Epithelial cell of proximal tubule (primary cell): ENCODE measurements at regions not wholly inside any gene's neighbourhood (a gene's known extent, or its start where the extent isn't known, plus 50 kb on each side); places are given as distances from the start of the nearest gene placed in this dataset.

Source experiments
- DNase-seq: peaks from one replicate; pipeline ENCODE4 v3.0.0-alpha.2; 2011; ENCODE audit warnings: low read depth
- H3K4me3 ChIP-seq: 2 replicates; pipeline ENCODE4 v1.5.1; 2011; ENCODE audit warnings: low read depth, mild to moderate bottlenecking, low read length
- TF ChIP-seq, protein P1 (sequence below): conservative IDR thresholded peaks from 2 replicates; pipeline ENCODE4 v1.5.1; 2012; ENCODE audit warnings: low read depth, mild to moderate bottlenecking, low read length

DNA sequence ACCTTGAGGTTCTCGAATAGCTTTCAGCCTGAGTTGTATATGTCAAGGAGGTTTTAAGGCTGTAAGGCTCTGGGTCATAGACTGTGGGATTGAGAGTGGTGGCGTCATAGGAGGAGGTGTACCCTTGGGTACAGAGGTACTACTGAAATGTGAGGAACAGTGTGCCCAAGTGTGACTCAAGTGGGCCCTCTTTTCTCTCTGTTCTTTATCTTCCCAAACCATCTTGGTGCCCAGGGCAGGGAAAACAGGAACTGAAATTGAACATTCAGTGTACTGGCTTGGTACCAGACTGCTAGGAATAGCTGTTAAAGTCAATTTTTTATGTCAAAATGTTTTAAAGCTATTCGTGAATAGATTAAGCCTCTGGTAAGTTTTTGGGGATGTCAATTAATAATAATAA is 136.2 kb upstream of the RPS6KA3 start:
- no peak overlapping the region for H3K4me3 ChIP-seq
- TF ChIP-seq, protein P1, sequence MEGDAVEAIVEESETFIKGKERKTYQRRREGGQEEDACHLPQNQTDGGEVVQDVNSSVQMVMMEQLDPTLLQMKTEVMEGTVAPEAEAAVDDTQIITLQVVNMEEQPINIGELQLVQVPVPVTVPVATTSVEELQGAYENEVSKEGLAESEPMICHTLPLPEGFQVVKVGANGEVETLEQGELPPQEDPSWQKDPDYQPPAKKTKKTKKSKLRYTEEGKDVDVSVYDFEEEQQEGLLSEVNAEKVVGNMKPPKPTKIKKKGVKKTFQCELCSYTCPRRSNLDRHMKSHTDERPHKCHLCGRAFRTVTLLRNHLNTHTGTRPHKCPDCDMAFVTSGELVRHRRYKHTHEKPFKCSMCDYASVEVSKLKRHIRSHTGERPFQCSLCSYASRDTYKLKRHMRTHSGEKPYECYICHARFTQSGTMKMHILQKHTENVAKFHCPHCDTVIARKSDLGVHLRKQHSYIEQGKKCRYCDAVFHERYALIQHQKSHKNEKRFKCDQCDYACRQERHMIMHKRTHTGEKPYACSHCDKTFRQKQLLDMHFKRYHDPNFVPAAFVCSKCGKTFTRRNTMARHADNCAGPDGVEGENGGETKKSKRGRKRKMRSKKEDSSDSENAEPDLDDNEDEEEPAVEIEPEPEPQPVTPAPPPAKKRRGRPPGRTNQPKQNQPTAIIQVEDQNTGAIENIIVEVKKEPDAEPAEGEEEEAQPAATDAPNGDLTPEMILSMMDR = no peak
- no peak for DNase-seq

DNA sequence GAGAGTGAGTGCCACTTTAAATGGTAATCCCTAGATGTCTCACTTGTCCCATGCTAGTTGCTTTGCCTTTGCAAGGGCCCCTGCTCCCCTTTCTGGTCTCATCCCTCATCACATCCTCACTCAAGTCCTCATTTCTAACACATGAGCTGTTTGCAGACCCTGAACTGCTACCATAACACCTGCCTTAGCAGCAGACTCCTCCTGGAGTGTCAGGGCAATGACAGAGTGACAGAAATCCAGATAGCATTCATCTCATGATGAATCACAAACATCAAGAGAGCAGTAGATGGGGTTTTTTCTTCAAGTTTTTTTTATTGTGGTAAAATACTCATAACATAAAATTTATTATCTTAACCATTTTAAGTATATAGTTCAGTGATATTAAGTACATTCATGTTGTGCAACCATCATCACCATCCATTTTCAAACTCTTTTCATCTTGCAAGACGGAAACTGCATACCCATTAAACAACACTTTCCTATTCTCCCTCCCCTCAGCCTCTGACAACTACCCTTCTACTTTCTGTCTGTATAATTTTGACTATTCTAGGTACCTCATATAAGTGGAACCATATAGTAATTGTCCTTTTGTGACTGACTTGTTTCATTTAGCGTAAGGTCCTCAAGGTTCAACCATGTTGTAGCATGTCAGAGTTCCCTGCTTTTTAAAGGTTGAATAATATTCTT is 133.2 kb upstream of the RPS6KA3 start:
- TF ChIP-seq, protein P1 = no peak
- no peak for DNase-seq
- no peak overlapping the region for H3K4me3 ChIP-seq

DNA sequence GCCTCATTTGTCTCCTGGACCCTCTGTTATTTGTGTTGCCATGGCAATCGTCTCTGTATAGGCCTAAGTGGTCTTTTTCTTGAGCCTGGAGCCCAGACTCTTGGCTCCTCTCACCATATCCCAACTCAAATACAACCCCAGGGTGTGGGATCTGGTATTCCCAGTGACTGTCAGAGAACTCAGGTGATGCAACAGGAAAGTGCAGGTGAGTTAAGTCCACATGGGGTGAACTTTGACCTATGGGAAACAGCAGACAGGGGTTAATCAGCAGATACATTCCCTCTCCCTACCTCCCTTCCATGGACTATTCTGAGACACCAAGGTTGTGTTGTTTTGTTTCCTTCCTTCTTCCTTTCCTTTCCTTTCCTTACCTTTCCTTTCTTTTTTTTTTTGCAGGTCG is 130.9 kb upstream of the RPS6KA3 start:
- no peak overlapping the region for H3K4me3 ChIP-seq
- TF ChIP-seq, protein P1 = no peak
- DNase-seq = no peak

DNA sequence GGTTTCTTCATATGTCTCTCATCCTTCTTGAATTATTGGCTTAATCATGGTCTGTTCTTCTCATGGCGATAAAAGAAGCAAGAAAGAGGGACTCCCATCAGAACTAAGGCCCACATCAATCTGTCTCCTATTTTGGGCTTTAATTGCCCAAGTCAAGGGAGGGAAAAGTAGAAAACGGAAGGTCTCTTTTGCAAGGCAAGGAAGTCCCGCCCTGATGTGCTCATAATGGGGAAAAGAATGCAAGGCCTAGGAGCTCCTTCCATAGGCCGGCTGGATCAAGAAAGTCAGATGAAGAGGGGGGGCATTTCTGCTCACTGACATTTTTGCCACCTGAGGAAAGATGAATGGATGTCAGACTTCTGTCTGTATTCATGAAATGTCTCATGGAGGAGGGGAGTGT is 127.7 kb upstream of the RPS6KA3 start:
- DNase-seq = no peak
- no peak overlapping the region for H3K4me3 ChIP-seq
- TF ChIP-seq, protein P1 = no peak

DNA sequence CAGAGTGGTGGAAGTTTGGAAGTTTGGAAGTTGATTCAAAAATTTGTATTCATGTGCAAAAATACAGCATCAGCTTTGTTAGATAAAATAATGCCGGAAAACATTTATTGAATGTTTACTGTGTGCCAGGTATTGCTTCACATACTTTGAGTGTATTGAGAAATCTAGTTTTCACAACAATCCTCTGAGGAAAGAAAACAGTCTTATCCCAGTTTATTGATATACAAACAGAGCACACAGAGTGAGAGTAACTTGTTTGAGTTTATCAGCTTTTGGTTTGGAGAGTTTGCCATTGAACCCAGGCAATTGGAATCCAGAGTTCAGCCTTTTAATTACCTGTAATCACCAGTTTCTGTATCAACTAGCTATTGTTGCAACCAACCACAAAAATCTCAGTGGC is 127.2 kb upstream of the RPS6KA3 start:
- H3K4me3 ChIP-seq = no peak overlapping the region
- TF ChIP-seq, protein P1 = no peak
- DNase-seq = no peak

DNA sequence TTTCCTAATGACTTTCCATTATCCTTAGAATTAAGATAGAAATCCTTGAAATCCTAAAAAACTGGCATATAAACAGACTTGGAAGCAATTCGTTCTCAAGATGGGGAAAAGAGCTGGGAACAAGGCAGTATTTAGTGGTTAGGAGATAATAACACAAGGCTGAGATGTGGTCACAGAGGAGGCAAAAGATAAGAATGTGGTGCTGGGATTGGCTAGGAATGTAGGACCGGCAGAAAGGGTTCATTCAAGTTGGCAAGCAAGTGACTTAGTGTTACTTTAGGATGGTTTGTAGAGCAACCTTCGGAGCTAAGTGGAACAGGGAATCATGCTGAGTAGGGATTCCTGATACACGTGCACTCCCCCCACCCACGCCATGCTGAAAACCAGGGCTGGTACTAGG is 121.9 kb upstream of the RPS6KA3 start:
- H3K4me3 ChIP-seq = no peak overlapping the region
- TF ChIP-seq, protein P1 = no peak
- no peak for DNase-seq

DNA sequence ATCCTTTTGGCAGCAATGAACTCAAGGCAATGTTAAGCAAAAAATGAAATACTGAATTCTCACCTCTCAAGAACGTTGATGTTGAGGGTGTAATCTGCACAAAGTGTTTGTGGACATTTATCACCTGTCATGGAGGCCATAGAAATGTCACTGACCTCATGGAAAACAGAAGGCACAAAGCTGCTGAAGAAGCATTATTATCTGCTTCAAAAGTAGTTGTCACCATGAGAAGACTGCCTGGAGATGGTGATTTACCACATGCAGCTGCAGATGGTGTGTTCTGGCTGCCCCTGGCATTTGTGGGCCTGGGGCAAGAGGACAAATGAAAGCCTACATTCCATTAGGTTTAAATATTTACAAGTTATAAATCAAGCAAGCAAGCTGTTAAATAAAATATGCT is 116.8 kb upstream of the RPS6KA3 start:
- TF ChIP-seq, protein P1 = no peak
- no peak for DNase-seq
- H3K4me3 ChIP-seq = no peak overlapping the region
